Stomach (tissue), 4 donors: ENCODE measurements at regions not wholly inside any gene's neighbourhood (a gene's known extent, or its start where the extent isn't known, plus 50 kb on each side); places are given as distances from the start of the nearest gene placed in this dataset.

ENCODE experiments used
- CTCF ChIP-seq, 7 experiments: fragments of 450-650 bp in 4 of 7; fragments of 200-600 bp in 3 of 7; sonication (generic) in 3 of 7; IDR thresholded peaks; one replicate each; pipeline ENCODE4 v1.5.1; 2016 to 2019; ENCODE audit warnings: antibody characterized with exemption in 7 of 7, control low read depth in 2 of 7, mild to moderate bottlenecking in 1 of 7
- POLR2AphosphoS5 ChIP-seq, 3 donors: sonication (generic); formaldehyde crosslinking; IDR thresholded peaks; one replicate each; pipeline ENCODE4 v1.6.1; 2016; ENCODE audit warnings: antibody characterized with exemption in 3 of 3

- TF ChIP-seq CTCF (IDR thresholded peaks at IDR 0.05): no peak
- TF ChIP-seq POLR2AphosphoS5 (IDR thresholded peaks at IDR 0.05): no peak
Observed at GRCh38 chrX:13175056-13175455, 130.6 kb upstream of the FAM9C start.
